GM18870 (cell line): ENCODE measurements at regions not wholly inside any gene's neighbourhood (a gene's known extent, or its start where the extent isn't known, plus 50 kb on each side); places are given as distances from the start of the nearest gene placed in this dataset.

Source experiments
- ATAC-seq: cut with Tn5 transposase; IDR thresholded peaks from one replicate; pipeline ENCODE4 v1.9.1; 2021; ENCODE audit warnings: moderate library complexity; ENCODE audit not compliant: unreplicated experiment

DNA sequence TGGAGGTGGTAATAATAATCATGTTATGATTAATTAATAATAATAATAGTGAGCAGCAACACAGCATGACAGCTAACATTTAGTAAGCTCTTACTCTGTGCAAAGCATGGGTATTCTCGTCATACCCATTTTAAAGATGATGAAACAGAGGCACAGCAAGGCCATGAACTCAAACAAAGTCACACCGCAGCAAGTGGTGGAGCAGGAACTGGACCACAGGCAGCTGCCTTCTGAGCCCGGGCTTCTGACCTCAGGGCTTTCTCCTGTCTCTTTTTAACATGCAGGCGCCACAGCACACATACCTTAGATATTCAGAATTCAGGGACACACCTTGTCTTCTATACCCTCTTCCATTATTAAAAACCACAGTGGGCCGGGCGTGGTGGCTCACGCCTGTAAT is 50.7 kb upstream of the SPATA12 start:
- no peak for ATAC-seq

- no peak for ATAC-seq
These were observed 51.1 kb upstream of the SPATA12 start for GRCh38 chr3:57009367-57009766.

- ATAC-seq: no peak
These were observed 52.7 kb upstream of the SPATA12 start for GRCh38 chr3:57007521-57008460.

GRCh38 chr3:57006949-57007419 is 53.5 kb upstream of the SPATA12 start:
- ATAC-seq: no peak

DNA sequence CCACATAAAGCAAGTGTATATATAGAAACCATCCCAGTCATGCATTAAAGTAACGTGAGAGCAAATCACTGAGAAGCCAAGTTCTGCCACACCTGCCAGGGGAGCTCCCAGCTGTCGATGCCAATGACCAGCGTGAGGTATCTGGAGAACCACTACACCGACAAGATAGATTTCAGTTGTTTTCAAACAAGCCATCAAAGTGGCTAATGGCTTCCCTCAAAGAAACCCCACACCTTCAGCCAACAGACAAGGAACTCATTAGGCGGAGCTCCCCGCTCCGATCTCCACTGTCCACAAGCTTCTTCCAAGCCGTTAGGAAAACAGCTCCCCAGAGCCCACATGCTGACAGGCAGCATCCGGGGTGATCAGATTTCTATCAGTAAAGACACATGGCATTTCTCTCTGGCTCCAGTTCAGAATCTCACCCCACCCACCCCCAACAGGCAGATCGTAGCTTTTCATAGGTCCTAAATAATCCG is 54.2 kb upstream of the SPATA12 start:
- ATAC-seq: no peak

DNA sequence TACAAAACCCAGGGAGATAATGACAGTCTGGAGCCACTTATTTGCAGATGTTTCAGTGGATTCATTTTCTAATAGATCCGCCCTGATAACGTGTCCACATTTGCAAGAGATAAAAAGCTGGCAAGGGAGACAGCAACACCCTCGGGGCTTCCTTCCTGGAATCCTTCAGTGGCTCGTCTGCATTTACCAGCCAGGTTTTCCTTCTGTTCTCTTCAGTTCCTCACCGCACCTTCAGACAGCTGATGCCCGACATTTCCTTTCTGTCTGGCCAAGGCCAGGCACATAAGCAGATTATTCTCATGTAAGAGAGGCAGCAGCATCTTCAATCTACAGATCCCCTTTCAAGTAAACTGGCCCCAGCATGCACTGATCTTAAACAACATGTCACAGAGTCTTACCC is 56.2 kb upstream of the SPATA12 start:
- no peak for ATAC-seq

DNA sequence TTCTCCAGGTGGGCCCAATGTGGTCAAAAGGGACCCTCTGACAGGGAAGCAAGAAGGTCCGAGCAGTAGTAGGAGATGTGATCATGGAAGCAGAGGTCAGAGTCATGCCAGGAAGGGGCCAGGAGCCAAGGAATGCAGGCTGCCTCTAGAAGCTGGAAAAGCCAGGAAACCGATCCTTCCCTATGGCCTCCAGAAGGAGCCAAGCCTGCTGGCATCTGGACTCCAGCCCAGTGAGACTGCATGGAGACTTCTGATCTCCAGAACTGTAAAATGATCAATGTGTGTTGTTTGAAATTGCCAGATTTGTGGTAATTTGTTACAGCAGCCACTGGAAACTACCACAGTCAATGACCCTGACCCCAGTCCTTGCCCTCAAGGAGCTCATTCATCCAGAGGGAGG is 56.8 kb upstream of the SPATA12 start:
- ATAC-seq: no peak

DNA sequence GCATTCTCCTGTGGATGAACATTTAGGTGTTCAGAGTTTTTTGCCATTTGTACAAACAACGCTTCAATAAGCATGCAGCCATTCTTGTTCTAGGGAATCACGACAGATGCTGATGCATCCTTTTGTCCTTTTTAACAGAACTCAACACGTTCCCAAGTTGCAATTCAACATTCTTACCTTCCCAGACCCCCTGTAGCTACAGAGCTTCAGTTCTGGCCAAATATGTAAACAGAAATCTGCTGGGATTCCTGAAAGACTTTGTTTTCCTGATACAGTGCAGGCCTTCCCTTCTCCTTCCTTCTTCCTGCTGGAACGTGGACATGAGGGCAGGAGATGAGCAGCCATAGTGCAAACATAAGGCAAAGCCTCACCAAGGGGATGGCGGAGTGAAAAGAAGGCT is 59.1 kb upstream of the SPATA12 start:
- no peak for ATAC-seq

GRCh38 chr3:57000012-57000411 is 60.5 kb upstream of the SPATA12 start:
- ATAC-seq: no peak

GRCh38 chr3:56999547-56999946 is 60.9 kb upstream of the SPATA12 start:
- no peak for ATAC-seq

GRCh38 chr3:56998076-56998529 is 62.4 kb upstream of the SPATA12 start:
- ATAC-seq: no peak

DNA sequence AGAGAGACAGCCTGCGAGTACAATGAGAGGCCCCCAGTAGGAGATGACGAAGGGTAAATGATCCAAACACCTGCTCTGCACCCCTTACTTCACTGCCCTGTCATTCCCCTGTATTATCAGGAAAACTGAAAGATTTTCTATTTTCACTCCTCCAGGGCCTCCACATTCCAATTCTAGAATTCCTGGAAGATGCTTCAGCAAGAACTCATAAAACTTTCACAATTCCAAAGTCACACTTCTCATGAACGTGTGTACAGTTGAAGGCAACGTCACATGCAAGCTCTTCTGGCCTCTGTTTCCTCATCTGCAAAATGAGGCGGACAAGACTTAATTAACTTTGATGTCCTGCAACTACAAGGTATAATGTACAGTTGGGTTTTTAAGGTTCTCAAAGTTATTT is 62.8 kb upstream of the SPATA12 start:
- ATAC-seq: no peak

DNA sequence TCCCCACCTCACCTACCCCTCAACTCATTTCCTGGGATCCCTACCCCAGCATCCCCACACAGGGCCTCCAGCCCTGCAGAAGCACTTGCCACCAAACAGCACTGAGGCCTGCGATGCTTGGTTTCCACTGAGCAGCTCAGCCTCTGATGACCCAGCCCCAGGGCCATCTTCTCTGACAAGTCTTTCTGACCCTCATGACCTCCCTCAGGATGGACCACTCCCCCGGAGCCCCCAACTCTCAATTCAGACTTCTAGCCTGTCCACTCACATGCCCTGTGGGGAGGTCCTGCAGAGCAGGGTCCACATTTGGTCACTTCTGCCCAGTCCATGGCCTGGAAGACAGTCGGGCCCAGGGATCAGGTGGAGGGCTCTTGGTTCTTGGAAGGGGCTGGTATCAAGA is 63.4 kb upstream of the SPATA12 start:
- no peak for ATAC-seq

DNA sequence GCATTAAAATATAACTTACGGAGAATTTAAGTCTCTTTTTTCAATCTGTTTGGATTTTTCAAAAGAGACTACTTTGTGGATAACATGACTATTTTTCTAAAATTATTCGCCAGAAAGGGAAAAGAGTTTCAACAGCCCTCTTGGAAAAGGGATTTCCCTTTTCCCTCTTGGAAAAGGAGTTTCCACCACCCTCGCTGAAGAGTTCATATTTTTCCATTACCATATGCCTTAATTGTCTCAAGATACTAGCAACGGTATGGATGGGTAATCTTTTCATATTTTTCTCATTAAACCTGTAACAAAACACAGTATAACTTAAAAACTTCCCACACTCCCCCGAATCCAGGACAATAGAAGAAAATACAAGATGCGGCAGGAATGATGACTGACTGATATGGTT is 66.1 kb upstream of the SPATA12 start:
- no peak for ATAC-seq

DNA sequence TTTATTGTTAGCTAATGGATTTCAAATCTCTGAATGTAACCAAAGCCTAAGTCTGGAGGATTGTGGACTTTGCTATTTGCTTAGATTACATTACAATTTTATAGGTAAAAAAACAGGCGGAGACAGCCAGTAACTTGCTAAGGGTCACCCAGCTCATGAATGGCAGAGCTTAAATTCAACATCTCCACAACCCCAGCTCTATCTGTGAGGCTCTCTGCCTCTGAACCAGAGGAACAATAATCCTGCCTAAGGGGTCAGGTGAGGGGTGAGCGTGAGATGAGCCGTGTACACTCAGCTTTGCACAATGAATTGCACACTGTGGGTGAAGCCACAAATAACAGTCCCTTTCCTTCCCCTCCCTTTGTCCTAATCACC is 69.8 kb upstream of the SPATA12 start:
- no peak for ATAC-seq

DNA sequence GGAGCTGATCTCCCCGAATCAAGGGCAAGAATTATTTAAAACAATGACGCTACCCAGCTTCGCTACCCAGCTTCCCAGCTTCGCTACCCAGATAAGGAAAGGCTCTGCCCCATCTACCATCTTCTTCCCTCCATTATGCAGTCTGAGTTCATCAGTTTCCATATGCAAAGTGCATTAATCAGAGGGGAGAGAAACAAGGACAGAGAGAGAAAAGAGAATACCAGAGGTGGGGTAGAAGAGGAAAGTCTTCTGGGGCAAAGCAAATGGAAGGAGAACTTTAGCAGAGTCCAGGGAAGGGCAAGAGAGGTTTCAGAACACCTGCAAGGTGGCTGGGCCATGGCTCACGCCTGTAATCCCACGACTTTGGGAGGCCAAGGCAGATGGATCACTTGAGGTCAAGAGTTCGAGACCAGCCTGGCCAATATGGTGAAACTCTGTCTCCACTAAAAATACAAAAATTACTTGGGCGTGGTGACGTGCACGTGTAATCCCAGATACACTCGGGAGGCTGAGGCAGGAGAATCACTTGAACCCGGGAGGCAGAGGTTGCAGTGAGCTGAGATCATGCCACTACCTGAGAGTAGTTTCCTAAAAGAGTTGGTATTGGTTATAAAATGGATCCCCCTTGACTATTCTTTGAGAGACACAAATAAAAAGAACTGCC is 70.4 kb upstream of the SPATA12 start:
- no peak for ATAC-seq

DNA sequence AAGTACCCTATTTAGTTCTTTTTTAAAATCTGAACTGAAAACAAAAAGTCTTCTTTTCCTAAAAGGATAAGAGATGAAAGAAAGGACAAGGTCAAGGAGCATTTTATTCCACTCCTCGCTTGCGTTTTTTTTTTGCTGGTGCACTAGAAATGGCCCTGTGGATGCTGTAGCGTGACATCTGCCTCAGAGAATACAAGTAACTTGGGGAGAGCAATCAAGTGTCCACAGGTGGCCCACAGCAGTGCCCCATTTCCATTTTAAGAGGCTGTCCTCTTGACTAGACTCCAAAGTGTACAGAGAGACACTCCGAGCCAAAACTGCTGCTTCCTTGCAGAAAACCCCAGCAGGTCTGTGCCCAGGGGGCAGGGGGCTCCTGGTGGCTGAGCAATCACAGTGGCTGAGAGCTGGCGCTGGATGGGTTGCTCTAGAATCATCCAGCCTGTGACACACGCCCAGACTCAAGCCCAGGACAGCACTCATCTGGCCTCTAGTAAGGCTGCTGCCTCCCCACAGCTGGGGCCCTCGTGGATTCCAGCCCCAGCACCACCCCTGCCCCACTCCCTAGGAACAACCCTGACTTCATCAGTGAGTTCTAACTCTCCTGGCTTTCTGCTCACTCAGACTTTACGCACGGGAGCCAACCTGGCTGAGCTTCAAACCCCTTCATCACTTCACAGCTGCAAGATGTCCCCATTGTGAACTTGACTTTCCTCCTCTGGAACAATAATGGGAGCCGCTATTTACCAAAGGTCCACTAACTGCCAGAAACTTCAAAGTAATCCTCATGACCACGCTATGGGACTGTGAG is 71.1 kb upstream of the SPATA12 start:
- ATAC-seq: no peak

- ATAC-seq: no peak
These were observed 71.9 kb upstream of the SPATA12 start for GRCh38 chr3:56988458-56989168.

DNA sequence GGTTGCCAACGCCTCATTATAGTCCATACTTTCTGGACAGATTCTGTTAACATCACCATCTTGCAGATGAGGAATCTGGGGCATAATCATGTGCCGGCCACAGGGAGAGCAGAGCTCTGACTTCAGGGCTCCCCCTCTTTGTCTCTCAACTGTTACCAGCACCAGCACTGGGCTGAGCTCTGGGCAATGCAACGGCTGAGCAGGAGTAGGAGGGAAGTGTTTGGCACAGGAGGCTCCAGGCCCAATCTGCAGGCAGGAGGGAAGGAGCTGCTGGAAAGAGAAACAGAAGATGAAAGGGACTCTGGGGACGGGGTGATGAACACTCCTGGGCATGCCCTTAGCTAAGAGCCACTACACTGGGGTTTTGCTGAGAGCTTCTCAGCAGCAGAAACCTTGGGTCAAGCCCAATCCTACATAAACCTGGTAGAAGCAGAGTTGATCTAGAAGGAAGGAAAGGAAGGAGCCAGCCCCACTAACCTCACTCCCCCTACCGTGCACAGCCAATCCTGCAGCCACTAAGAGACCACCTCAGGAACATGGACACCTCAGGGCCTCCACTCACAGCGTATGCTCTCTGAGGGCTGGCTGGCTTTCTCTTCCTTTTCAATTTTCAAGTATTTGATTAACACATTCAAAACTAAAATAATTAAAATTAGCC is 73.1 kb upstream of the SPATA12 start:
- ATAC-seq: no peak

DNA sequence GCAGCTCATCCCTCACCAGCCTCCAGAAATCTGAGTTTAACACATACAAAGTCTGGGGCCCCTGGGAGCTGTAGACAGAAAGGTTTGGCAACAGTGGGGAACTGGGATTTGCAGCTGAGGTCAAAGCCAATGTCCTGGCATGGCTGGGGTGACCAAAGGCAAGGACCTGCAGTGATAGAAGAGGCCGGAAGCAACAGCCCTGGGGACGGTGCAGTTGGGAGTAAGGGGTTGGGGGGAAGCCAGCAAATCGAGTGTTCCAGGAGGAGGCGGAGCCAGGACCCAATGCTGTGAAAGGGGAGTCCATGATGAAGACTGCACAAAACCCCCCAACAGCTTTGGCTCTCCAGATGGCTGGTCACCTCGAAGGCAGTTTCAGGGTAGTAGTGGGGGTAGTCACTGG is 74.1 kb upstream of the SPATA12 start:
- ATAC-seq: no peak
